WI38 (cell line): ENCODE measurements at regions not wholly inside any gene's neighbourhood (a gene's known extent, or its start where the extent isn't known, plus 50 kb on each side); places are given as distances from the start of the nearest gene placed in this dataset.

Experiments
- H3K4me3 ChIP-seq: 2 replicates; pipeline ENCODE4 v1.5.1; 2011; ENCODE audit warnings: low read depth, mild to moderate bottlenecking, control low read depth, low read length
- TF ChIP-seq, protein P1 (sequence below): IDR thresholded peaks from 2 replicates; pipeline ENCODE4 v1.5.1; 2012; ENCODE audit warnings: low read depth, mild to moderate bottlenecking, control low read depth, low read length

DNA sequence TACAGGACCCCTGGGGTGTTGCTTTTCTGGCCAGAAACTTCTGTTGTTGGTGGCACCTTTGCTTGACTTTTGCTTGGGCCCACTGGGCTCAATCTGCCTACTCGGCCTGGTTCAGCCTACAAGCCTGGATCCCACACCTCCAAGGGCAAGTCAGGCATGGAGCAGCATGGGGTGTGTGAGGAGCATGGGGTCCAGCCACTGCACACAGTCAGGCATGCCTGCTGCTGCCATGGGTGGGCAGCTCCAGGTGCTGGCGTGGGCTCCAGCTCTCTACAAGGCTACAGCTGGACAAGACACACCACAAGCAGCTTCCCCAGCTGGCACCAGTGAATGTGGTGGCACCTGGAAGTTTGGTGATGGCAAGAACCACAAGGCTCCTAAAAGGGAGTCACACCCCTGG is 1683.1 kb upstream of the ADGRL3 start:
- TF ChIP-seq, protein P1, sequence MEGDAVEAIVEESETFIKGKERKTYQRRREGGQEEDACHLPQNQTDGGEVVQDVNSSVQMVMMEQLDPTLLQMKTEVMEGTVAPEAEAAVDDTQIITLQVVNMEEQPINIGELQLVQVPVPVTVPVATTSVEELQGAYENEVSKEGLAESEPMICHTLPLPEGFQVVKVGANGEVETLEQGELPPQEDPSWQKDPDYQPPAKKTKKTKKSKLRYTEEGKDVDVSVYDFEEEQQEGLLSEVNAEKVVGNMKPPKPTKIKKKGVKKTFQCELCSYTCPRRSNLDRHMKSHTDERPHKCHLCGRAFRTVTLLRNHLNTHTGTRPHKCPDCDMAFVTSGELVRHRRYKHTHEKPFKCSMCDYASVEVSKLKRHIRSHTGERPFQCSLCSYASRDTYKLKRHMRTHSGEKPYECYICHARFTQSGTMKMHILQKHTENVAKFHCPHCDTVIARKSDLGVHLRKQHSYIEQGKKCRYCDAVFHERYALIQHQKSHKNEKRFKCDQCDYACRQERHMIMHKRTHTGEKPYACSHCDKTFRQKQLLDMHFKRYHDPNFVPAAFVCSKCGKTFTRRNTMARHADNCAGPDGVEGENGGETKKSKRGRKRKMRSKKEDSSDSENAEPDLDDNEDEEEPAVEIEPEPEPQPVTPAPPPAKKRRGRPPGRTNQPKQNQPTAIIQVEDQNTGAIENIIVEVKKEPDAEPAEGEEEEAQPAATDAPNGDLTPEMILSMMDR = no peak
- no peak overlapping the region for H3K4me3 ChIP-seq

DNA sequence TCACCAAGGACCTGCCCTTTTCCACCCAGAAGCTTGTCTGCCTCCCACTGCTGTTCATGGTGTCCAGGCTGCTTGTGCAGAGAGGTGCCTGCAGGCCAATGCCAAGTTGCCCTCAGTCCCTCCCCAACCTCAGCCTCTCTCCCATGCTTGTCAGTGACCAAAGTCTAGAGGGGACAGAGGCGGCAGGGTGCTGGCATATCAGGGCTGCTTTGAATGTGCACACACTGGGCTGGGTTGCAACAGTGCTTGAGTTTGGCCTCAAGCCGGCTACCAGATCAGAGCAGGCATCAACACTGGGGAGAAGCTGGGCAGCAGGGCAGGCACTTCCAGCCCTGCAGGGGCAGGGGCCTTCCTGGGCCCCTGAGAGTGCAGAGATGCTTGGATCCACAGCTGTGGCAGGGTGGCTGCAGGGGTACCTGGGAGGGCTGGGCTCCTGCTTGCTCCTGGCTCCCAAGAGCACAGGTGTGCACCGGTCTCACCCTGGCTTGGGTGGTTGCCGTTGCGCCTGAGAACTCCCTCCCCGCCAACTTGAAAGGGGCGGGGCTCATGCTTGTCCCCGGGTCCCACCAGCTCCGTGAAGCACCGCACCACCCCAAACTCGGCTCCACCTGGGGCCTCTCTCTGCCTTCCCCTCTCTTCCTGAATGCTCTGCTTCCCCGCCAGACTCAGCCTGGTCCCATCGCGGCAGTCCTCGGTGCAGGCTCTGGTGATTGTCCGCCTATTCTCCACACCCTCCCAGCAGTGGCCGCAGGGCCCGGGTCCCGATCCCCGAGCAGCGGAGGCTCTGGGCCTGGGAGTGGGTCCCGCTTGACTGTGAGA is 1681.9 kb upstream of the ADGRL3 start:
- TF ChIP-seq, protein P1 = no peak
- H3K4me3 ChIP-seq = no peak overlapping the region

DNA sequence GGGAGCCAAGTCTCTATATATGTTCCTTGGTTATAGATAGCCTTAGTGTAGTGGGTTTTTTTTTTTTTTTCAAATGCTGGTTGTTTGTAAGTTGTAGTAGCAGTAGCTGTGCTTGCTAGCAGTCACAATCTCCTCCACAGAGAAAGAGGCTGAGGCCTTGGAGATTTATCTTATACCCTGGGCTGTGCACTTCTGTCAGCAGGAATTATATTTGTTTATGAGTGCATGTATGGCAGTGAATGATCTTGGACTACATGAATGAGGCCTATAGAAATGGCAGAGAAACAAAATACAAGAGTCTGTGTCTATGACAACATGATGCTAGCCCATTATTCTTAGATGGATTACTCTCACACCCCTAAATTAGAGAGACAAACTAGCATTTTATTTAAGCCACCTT is 1674.2 kb upstream of the ADGRL3 start:
- TF ChIP-seq, protein P1 = no peak
- no peak overlapping the region for H3K4me3 ChIP-seq

DNA sequence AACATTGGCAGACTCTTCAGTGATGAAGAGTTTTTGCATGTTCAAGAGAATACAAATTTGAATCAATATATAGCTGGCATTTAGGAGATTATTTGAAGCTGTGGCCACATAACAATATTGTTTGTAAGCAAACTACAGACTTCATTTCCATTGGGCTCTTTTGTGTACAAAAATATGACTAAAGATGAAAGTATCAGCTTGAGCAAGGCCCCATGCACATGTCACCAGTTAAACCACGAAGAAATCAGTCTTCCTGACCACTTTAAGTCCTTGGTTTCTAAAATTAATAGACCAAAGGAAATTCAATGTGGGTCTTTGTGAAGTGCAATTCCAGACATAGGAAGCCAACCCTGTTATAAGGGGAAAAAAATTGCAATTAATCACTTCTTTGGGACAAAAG is 1664.6 kb upstream of the ADGRL3 start:
- TF ChIP-seq, protein P1 = no peak
- H3K4me3 ChIP-seq = no peak overlapping the region

DNA sequence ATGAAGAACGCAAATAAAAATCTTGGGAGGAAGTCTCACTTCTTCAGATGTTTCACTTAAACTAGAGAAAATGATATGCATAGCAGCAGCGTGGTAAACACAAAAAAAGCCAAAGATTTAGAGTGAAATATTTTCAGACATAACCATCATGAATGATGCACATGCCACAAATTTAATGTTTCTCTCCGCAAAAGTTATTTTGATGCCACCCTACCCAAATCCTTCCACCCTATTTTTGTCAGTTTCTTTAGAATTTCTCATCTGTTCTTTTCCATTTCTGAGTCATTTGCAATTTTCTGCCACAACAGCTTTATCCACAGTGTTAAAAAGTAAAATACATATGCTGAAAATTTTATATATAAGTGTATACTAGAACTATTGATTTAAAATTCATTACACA is 1663.7 kb upstream of the ADGRL3 start:
- no peak overlapping the region for H3K4me3 ChIP-seq
- TF ChIP-seq, protein P1 = no peak

DNA sequence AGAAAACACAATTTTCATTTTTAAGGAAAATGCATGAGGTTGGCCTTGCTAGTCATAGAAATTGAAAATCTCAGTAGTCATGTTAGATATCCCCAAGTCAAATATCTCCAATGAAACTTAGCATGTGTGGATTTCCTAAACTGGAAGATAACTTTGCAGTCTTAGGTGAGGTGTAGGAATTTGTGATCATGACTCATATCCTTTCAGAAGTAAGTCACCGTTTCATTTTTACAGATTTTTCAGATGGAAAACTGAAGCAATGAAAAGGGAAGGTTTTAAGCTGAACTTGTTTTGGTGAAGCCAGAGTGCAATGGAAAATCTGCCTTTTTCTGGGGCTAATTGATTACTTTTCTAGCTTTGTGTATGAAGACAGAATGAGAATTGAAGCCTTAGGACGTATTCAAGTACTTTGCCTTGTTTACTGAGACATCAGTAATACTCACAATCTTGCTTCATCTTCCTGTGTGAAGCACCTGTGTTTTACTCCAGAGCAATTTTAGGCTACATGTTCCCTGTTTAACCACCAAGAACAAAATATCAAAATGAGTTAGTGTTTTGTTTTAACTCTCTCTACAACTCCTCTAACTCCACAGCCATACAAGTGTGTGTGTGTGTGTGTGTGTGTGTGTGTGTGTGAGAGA is 1662.8 kb upstream of the ADGRL3 start:
- TF ChIP-seq, protein P1 = no peak
- no peak overlapping the region for H3K4me3 ChIP-seq

DNA sequence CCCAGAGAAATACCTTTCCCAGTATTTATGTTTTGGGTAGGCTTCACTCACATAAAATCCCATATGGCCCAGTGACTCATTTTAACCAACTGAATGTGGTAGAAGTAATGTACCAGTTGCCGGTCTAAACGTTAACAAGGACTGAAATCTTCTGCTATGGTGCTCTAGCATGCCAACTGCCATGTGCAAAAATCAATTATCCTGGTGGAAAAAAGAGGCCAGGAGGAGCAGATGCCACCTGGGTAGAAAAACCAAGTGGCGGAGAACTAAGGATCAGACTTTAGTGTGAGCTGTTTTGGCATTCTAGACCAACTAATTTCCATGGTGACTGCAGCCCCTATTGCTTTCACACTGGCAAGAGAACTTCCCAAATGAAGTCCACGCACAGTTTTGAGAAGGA is 1660.7 kb upstream of the ADGRL3 start:
- TF ChIP-seq, protein P1 = no peak
- H3K4me3 ChIP-seq = no peak overlapping the region
